ENCODE measurements at regions not wholly inside any gene's neighbourhood (a gene's known extent, or its start where the extent isn't known, plus 50 kb on each side); places are given as distances from the start of the nearest gene placed in this dataset.

GRCh38 chr6:19477563-19477962 lies 359.6 kb upstream of the ID4 start:
- Histone ChIP-seq H4K20me1 (ENCODE audit: insufficient read depth, low read length) (no peaks in the 10 kb centered on the region), H3K9me2 (replicated peaks; ENCODE audit: insufficient read depth, low read length) (no peaks in the 10 kb centered on the region), H3F3A (ENCODE audit: insufficient read depth, low read length) (no peaks in the 10 kb centered on the region), H3K4me2 (ENCODE audit: low read depth, low read length) (no peak overlapping the region), H3K4me3 (ENCODE audit: low read length) (no peak overlapping the region), H3K9me3 (replicated peaks; ENCODE audit: insufficient read depth, low read length) (no peaks in the 10 kb centered on the region), H3K79me2 (ENCODE audit: low read length) (no peaks in the 10 kb centered on the region), H3K4me1 (ENCODE audit: low read length) (no peaks in the 10 kb centered on the region), H3K9ac (ENCODE audit: low read length) (no peak overlapping the region), H2AFZ (ENCODE audit: low read length) (no peak overlapping the region), H3K27ac (ENCODE audit: low read length) (no peak overlapping the region), H3K27me3 (replicated peaks; ENCODE audit: insufficient read depth, low read length) (no peaks in the 10 kb centered on the region), H3K36me3 (replicated peaks; ENCODE audit: insufficient read depth, low read length) (no peaks in the 10 kb centered on the region)
- no peak for TF ChIP-seq CTCF (IDR thresholded peaks at IDR 0.05; ENCODE audit: low read length)
- DNase-seq, result no peak

DNA sequence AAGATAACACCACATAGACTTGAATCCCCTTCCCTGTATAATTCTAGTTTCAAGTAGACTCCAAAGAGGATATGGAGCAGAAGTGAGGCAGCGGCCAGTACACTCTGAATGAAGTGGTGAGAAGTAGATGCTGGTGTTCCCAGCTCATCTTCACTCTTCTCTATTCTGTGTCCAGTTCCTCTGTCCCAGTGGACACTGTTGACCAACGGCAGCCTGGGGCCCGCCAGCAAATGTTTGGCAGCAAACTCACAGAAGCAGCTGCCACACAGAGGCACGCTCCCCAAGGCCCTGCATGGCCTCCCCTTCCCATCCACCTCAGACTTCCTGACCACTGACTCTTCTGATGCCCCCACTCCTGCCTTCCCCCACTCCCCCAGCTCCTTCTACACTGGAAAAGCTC lies 358.9 kb upstream of the ID4 start:
- Histone ChIP-seq H3K4me2 (ENCODE audit: low read depth, low read length) (no peak overlapping the region), H3K36me3 (replicated peaks; ENCODE audit: insufficient read depth, low read length) (no peaks in the 10 kb centered on the region), H3K27me3 (replicated peaks; ENCODE audit: insufficient read depth, low read length) (no peaks in the 10 kb centered on the region), H3F3A (ENCODE audit: insufficient read depth, low read length) (no peaks in the 10 kb centered on the region), H3K79me2 (ENCODE audit: low read length) (no peaks in the 10 kb centered on the region), H3K9ac (ENCODE audit: low read length) (no peak overlapping the region), H4K20me1 (ENCODE audit: insufficient read depth, low read length) (no peaks in the 10 kb centered on the region), H2AFZ (ENCODE audit: low read length) (no peak overlapping the region), H3K9me2 (replicated peaks; ENCODE audit: insufficient read depth, low read length) (no peaks in the 10 kb centered on the region), H3K9me3 (replicated peaks; ENCODE audit: insufficient read depth, low read length) (no peaks in the 10 kb centered on the region), H3K27ac (ENCODE audit: low read length) (no peak overlapping the region), H3K4me1 (ENCODE audit: low read length) (no peaks in the 10 kb centered on the region), H3K4me3 (ENCODE audit: low read length) (no peak overlapping the region)
- TF ChIP-seq CTCF (IDR thresholded peaks at IDR 0.05; ENCODE audit: low read length), result no peak
- TF ChIP-seq EZH2phosphoT487 (IDR thresholded peaks at IDR 0.05; ENCODE audit: low read length), result no peak
- no peak for TF ChIP-seq EZH2 (optimal IDR thresholded peaks at IDR 0.05; ENCODE audit: low read depth, low read length)
- DNase-seq, result no peak

- H3K9me3 ChIP-seq (replicated peaks; ENCODE audit: insufficient read depth, low read length), result no peaks in the 10 kb centered on the region
- H3K36me3 ChIP-seq (replicated peaks; ENCODE audit: insufficient read depth, low read length), result no peaks in the 10 kb centered on the region
- H2AFZ ChIP-seq (ENCODE audit: low read length), result no peak overlapping the region
- TF ChIP-seq EZH2phosphoT487 (IDR thresholded peaks at IDR 0.05; ENCODE audit: low read length), result no peak
- TF ChIP-seq CTCF (IDR thresholded peaks at IDR 0.05; ENCODE audit: low read length), result no peak
- no peak for TF ChIP-seq EZH2 (optimal IDR thresholded peaks at IDR 0.05; ENCODE audit: low read depth, low read length)
- H3F3A ChIP-seq (ENCODE audit: insufficient read depth, low read length), result no peaks in the 10 kb centered on the region
- H4K20me1 ChIP-seq (ENCODE audit: insufficient read depth, low read length), result no peaks in the 10 kb centered on the region
- H3K27me3 ChIP-seq (replicated peaks; ENCODE audit: insufficient read depth, low read length), result no peaks in the 10 kb centered on the region
- H3K4me3 ChIP-seq (ENCODE audit: low read length), result no peak overlapping the region
- H3K79me2 ChIP-seq (ENCODE audit: low read length), result no peaks in the 10 kb centered on the region
- DNase-seq, result no peak
- no peak overlapping the region for H3K4me2 ChIP-seq (ENCODE audit: low read depth, low read length)
- no peaks in the 10 kb centered on the region for H3K4me1 ChIP-seq (ENCODE audit: low read length)
- H3K9ac ChIP-seq (ENCODE audit: low read length), result no peak overlapping the region
- no peaks in the 10 kb centered on the region for H3K9me2 ChIP-seq (replicated peaks; ENCODE audit: insufficient read depth, low read length)
- H3K27ac ChIP-seq (ENCODE audit: low read length), result no peak overlapping the region
These were observed 358.2 kb upstream of the ID4 start for GRCh38 chr6:19478992-19479391.

- H3K27ac ChIP-seq (ENCODE audit: low read length), result no peak overlapping the region
- no peaks in the 10 kb centered on the region for H3K36me3 ChIP-seq (replicated peaks; ENCODE audit: insufficient read depth, low read length)
- no peak for TF ChIP-seq CTCF (IDR thresholded peaks at IDR 0.05; ENCODE audit: low read length)
- no peak for TF ChIP-seq EZH2phosphoT487 (IDR thresholded peaks at IDR 0.05; ENCODE audit: low read length)
- TF ChIP-seq EZH2 (optimal IDR thresholded peaks at IDR 0.05; ENCODE audit: low read depth, low read length), result no peak
- no peaks in the 10 kb centered on the region for H3F3A ChIP-seq (ENCODE audit: insufficient read depth, low read length)
- no peak for DNase-seq
- H3K9me3 ChIP-seq (replicated peaks; ENCODE audit: insufficient read depth, low read length), result no peaks in the 10 kb centered on the region
- H2AFZ ChIP-seq (ENCODE audit: low read length), result no peak overlapping the region
- H3K27me3 ChIP-seq (replicated peaks; ENCODE audit: insufficient read depth, low read length), result no peaks in the 10 kb centered on the region
- no peaks in the 10 kb centered on the region for H3K9me2 ChIP-seq (replicated peaks; ENCODE audit: insufficient read depth, low read length)
- H3K79me2 ChIP-seq (ENCODE audit: low read length), result no peaks in the 10 kb centered on the region
- no peak overlapping the region for H3K9ac ChIP-seq (ENCODE audit: low read length)
- H4K20me1 ChIP-seq (ENCODE audit: insufficient read depth, low read length), result no peaks in the 10 kb centered on the region
- H3K4me1 ChIP-seq (ENCODE audit: low read length), result no peaks in the 10 kb centered on the region
- H3K4me3 ChIP-seq (ENCODE audit: low read length), result no peak overlapping the region
- no peak overlapping the region for H3K4me2 ChIP-seq (ENCODE audit: low read depth, low read length)
These were observed 357.6 kb upstream of the ID4 start for GRCh38 chr6:19479551-19479950.

All from MM.1S (cell line).